Spleen (tissue), 11 donors: ENCODE measurements at regions not wholly inside any gene's neighbourhood (a gene's known extent, or its start where the extent isn't known, plus 50 kb on each side); places are given as distances from the start of the nearest gene placed in this dataset.
A peak's percentile ranks its signal among the peaks of the same experiment; 100 is the strongest.

Experiments
- DNase-seq: peaks from one replicate; pipeline ENCODE4 v3.0.0-alpha.2; 2020
- H3K27ac ChIP-seq, 8 donors: fragments of 200-600 bp; sonication (generic) in 7 of 8; 1 replicate in 4 of 8; 2 replicates in 4 of 8; pipeline versions ENCODE4 v1.5.0 to v1.8.0; 2016 to 2021; ENCODE audit warnings: inconsistent platforms in 4 of 8, mild to moderate bottlenecking in 4 of 8, moderate library complexity in 1 of 8
- H3K27me3 ChIP-seq, 7 donors: fragments of 200-600 bp; sonication (generic) in 6 of 7; replicated peaks in 1 of 7; 1 replicate in 4 of 7; 2 replicates in 3 of 7; pipeline versions ENCODE4 v1.5.0 to v1.8.0; 2016 to 2021; ENCODE audit warnings: inconsistent platforms in 3 of 7, mild to moderate bottlenecking in 1 of 7
- H3K36me3 ChIP-seq, 6 donors: fragments of 200-600 bp; sonication (generic) in 5 of 6; 1 replicate in 4 of 6; 2 replicates in 2 of 6; pipeline versions ENCODE4 v1.5.0 to v1.8.0; 2016 to 2021; ENCODE audit warnings: inconsistent platforms in 2 of 6
- H3K4me1 ChIP-seq, 6 donors: fragments of 200-600 bp; sonication (generic) in 5 of 6; 1 replicate in 3 of 6; 2 replicates in 3 of 6; pipeline versions ENCODE4 v1.5.0 to v1.8.0; 2016 to 2021; ENCODE audit warnings: inconsistent platforms in 3 of 6
- H3K4me3 ChIP-seq, 8 donors: fragments of 200-600 bp; sonication (generic) in 7 of 8; 1 replicate in 4 of 8; 2 replicates in 4 of 8; pipeline versions ENCODE4 v1.5.0 to v1.8.0; 2016 to 2021; ENCODE audit warnings: inconsistent platforms in 4 of 8, mild to moderate bottlenecking in 4 of 8, moderate library complexity in 2 of 8
- H3K9me3 ChIP-seq, 8 donors: fragments of 200-600 bp; sonication (generic) in 7 of 8; 1 replicate in 4 of 8; 2 replicates in 4 of 8; pipeline versions ENCODE4 v1.5.0 to v1.8.0; 2016 to 2021; ENCODE audit warnings: inconsistent platforms in 4 of 8
- POLR2A ChIP-seq, 3 donors: fragments of 450-650 bp; IDR thresholded peaks; one replicate each; pipeline ENCODE4 v1.5.1; 2017; ENCODE audit warnings: antibody characterized with exemption in 3 of 3, mild to moderate bottlenecking in 1 of 3
- POLR2AphosphoS5 ChIP-seq, 3 donors: sonication (generic); formaldehyde crosslinking; IDR thresholded peaks; one replicate each; pipeline ENCODE4 v1.5.1; 2017; ENCODE audit warnings: antibody characterized with exemption in 3 of 3
- WGBS, 5 donors: extraction: QIAGEN DNeasy Blood & Tissue Kit in 3 of 5; methylation state at CpG; one replicate each; pipeline versions ENCODE4 v1.1.5 to v1.1.7; 2013 to 2018; 5-methylcytosine and 5-hydroxymethylcytosine counted together
- intact Hi-C: fragments of 100-400 bp; cut with DNase I; formaldehyde crosslinking; loops from one replicate; pipeline ENCODE4 v1.15.0; 2023; ENCODE audit warnings: low total_unique reads
- TF ChIP-seq, protein P1 (sequence below), 11 experiments: fragments of 200-600 bp in 7 of 11; fragments of 450-650 bp in 4 of 11; sonication (generic) in 4 of 11; IDR thresholded peaks in 8 of 11; conservative IDR thresholded peaks in 3 of 11; 1 replicate in 7 of 11; 2 replicates in 4 of 11; pipeline versions ENCODE4 v1.4.0 to v1.8.0; 2016 to 2021; ENCODE audit warnings: antibody characterized with exemption in 11 of 11, inconsistent platforms in 4 of 11, mild to moderate bottlenecking in 1 of 11
- donor health status: healthy with polysubstance abuse.
- donor health status: DM: no; HTN: no; CAD: no; lungs with moderate emphysema.
- donor health status: DM: no; HTN: no; CAD: no.
- donor health status: Bipolar disorder and iron deficiency.
- donor health status: healthy.
- donor health status: DM: no; HTN: no; CAD: no.
- donor health status: DM: yes; HTN: yes; CAD: no.

GRCh38 chr2:123916531-123916930 lies 108.6 kb upstream of the CNTNAP5 start:
- intact Hi-C loops: no loop called here
- TF ChIP-seq POLR2A (IDR thresholded peaks at IDR 0.05) (no peak), POLR2AphosphoS5 (IDR thresholded peaks at IDR 0.05) (no peak)
- TF ChIP-seq, protein P1, sequence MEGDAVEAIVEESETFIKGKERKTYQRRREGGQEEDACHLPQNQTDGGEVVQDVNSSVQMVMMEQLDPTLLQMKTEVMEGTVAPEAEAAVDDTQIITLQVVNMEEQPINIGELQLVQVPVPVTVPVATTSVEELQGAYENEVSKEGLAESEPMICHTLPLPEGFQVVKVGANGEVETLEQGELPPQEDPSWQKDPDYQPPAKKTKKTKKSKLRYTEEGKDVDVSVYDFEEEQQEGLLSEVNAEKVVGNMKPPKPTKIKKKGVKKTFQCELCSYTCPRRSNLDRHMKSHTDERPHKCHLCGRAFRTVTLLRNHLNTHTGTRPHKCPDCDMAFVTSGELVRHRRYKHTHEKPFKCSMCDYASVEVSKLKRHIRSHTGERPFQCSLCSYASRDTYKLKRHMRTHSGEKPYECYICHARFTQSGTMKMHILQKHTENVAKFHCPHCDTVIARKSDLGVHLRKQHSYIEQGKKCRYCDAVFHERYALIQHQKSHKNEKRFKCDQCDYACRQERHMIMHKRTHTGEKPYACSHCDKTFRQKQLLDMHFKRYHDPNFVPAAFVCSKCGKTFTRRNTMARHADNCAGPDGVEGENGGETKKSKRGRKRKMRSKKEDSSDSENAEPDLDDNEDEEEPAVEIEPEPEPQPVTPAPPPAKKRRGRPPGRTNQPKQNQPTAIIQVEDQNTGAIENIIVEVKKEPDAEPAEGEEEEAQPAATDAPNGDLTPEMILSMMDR (IDR thresholded peaks at IDR 0.05 in 8 of 11, conservative IDR thresholded peaks at IDR 0.05 in 3 of 11): no peak
- H3K36me3 ChIP-seq: no peaks in the 10 kb centered on the region
- DNase-seq: no peak
- H3K27ac ChIP-seq: peak overlapping the region in 5 of 8 donors; percentile 23 to 60 (median 45)
- H3K4me3 ChIP-seq: no peak overlapping the region
- WGBS, 5 donors: 8 to 26% (median 21%) methylated on average over 1 of the region's 1 CpG
- no peaks in the 10 kb centered on the region for H3K4me1 ChIP-seq
- H3K9me3 ChIP-seq: peaks cover 0 to 8% (median 0%) of the 10 kb centered on the region in 8 donors
- H3K27me3 ChIP-seq: peaks cover 0 to 4% (median 0%) of the 10 kb centered on the region in 7 donors

DNA sequence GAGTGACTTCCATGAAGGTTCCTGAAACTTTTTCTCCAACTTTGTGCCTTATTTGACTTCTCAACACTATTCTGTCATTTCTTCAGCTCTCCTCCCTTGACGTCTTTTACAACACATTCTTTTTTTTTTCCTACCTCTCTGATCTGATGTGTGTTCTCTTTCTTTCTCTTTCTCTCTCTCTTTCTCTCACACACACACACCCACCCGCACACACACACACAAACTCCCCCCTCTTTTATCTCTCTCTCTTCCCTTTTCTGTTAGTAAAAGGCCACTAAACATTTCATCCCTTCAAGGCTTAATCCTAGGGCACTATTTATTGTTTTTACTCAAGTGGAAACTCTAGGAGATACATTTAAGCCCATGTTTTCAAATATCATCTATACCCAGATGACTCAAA lies 107.8 kb upstream of the CNTNAP5 start:
- intact Hi-C loops: no loop called here
- Histone ChIP-seq H3K36me3 (no peaks in the 10 kb centered on the region), H3K4me3 (no peak overlapping the region), H3K4me1 (no peaks in the 10 kb centered on the region), H3K27me3 (no peaks in the 10 kb centered on the region), H3K9me3 (peaks cover 0 to 11% (median 0%) of the 10 kb centered on the region in 8 donors), H3K27ac (peak overlapping the region in 5 of 8 donors; percentile 23 to 60 (median 45))
- 17 to 26% (median 21%) methylated on average over 2 of the region's 2 CpGs for WGBS, 5 donors
- no peak for TF ChIP-seq POLR2A (IDR thresholded peaks at IDR 0.05)
- TF ChIP-seq, protein P1 (IDR thresholded peaks at IDR 0.05 in 8 of 11, conservative IDR thresholded peaks at IDR 0.05 in 3 of 11): no peak
- no peak for DNase-seq

- no peak overlapping the region for H3K4me3 ChIP-seq
- no peaks in the 10 kb centered on the region for H3K4me1 ChIP-seq
- H3K9me3 ChIP-seq: peaks cover 0 to 23% (median 14%) of the 10 kb centered on the region in 8 donors
- no peaks in the 10 kb centered on the region for H3K27me3 ChIP-seq
- DNase-seq: no peak
- 13 to 20% (median 19%) methylated on average over 2 of the region's 2 CpGs for WGBS, 5 donors
- intact Hi-C loops: no loop called here
- TF ChIP-seq POLR2A (IDR thresholded peaks at IDR 0.05) (no peak), POLR2AphosphoS5 (IDR thresholded peaks at IDR 0.05) (no peak)
- TF ChIP-seq, protein P1 (IDR thresholded peaks at IDR 0.05 in 8 of 11, conservative IDR thresholded peaks at IDR 0.05 in 3 of 11): no peak
- no peaks in the 10 kb centered on the region for H3K36me3 ChIP-seq
- H3K27ac ChIP-seq: no peak overlapping the region
Observed at GRCh38 chr2:123928358-123928757, 96.7 kb upstream of the CNTNAP5 start.

DNA sequence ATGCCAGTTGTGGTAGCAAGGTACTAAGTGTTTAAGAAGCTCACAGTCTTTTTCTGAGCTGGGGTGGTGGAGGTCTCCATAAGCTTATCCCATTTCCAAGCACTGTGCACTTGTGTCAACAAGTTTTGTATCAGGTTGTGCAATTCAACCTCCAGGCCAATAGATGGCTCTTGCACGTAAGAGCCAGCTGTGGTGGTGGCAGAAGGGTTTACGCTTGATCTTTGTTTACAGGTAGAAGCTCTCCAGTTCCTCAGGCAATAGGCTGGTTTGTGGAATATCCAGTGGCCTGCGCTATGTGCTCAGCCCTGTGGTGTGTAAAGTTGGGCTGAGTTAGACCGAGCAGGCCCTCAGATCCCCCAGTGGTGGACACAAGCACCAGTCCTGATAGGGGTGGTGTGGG lies 89.7 kb upstream of the CNTNAP5 start:
- no peaks in the 10 kb centered on the region for H3K27me3 ChIP-seq
- H3K36me3 ChIP-seq: no peaks in the 10 kb centered on the region
- intact Hi-C loops: no loop called here
- no peaks in the 10 kb centered on the region for H3K4me1 ChIP-seq
- no peak for DNase-seq
- no peak overlapping the region for H3K4me3 ChIP-seq
- WGBS, 5 donors: 83 to 95% (median 91%) methylated on average over 3 to 4 of the region's 4 CpGs
- peaks cover 0 to 15% (median 3%) of the 10 kb centered on the region in 8 donors for H3K9me3 ChIP-seq
- H3K27ac ChIP-seq: no peak overlapping the region
- TF ChIP-seq, protein P1 (IDR thresholded peaks at IDR 0.05 in 8 of 11, conservative IDR thresholded peaks at IDR 0.05 in 3 of 11): no peak
- TF ChIP-seq POLR2A (IDR thresholded peaks at IDR 0.05) (no peak), POLR2AphosphoS5 (IDR thresholded peaks at IDR 0.05) (no peak)
